IPS DF 6.9 (cell line): ENCODE measurements at regions not wholly inside any gene's neighbourhood (a gene's known extent, or its start where the extent isn't known, plus 50 kb on each side); places are given as distances from the start of the nearest gene placed in this dataset.

Source experiments
- DNase-seq: peaks from one replicate; pipeline ENCODE4 v3.0.0-alpha.2; 2013; ENCODE audit warnings: low read depth, low spot score
- H3K27ac ChIP-seq: one replicate; pipeline ENCODE4 v1.5.1; 2013; ENCODE audit warnings: low read length, control low read depth
- H3K27me3 ChIP-seq: 2 replicates; pipeline ENCODE4 v1.6.1; 2013; ENCODE audit warnings: mild to moderate bottlenecking, low read length; ENCODE audit not compliant: control insufficient read depth, insufficient read depth
- H3K36me3 ChIP-seq: 2 replicates; pipeline ENCODE4 v1.6.1; 2013; ENCODE audit warnings: low read length; ENCODE audit not compliant: control insufficient read depth, insufficient read depth
- H3K4me1 ChIP-seq: 2 replicates; pipeline ENCODE4 v1.6.1; 2013; ENCODE audit warnings: low read length; ENCODE audit not compliant: control insufficient read depth, insufficient read depth
- H3K4me3 ChIP-seq: 2 replicates; pipeline ENCODE4 v1.5.1; 2013; ENCODE audit warnings: mild to moderate bottlenecking, low read length
- H3K9me3 ChIP-seq: 2 replicates; pipeline ENCODE4 v1.6.1; 2013; ENCODE audit warnings: low read length, inconsistent platforms; ENCODE audit not compliant: control insufficient read depth, insufficient read depth
- WGBS: extraction: QIAGEN DNeasy Blood & Tissue Kit; methylation state at CpG from one replicate; pipeline ENCODE4 v1.1.7; 2013; ENCODE audit warnings: mixed read lengths, missing lambda C conversion rate; ENCODE audit not compliant: insufficient read length, insufficient coverage; 5-methylcytosine and 5-hydroxymethylcytosine counted together

DNA sequence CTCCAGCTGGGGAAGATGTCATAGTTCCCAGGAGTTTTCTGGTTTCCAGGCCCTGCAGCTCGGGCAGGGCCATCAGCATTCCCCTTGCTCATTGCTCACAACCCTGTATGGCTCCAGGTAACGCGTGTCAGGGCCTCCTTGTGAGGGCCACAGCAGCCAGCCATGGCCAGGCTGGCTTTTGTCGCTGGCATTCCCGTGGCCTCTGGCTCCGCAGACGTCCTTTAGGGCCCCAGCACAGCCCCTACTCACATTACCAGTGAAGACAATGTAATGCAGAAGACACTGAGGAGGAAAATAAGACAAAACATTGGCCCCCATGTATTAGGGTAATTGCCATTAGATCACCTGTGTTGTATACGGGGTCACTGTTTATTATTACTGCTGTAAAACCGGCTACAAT is 1799.0 kb downstream of the TP53TG3F start:
- no CpG with 5 or more reads among the region's 9 CpGs for WGBS
- Histone ChIP-seq H3K9me3 (peaks cover 2% of the 10 kb centered on the region; the same call in 1 of the 2 replicates), H3K4me1 (no peaks in the 10 kb centered on the region; the same call in 1 of the 2 replicates), H3K27ac (no peak overlapping the region), H3K4me3 (no peak overlapping the region), H3K27me3 (no peaks in the 10 kb centered on the region), H3K36me3 (no peaks in the 10 kb centered on the region)
- no peak for DNase-seq

- Histone ChIP-seq H3K9me3 (peaks cover 8% of the 10 kb centered on the region), H3K4me1 (no peaks in the 10 kb centered on the region), H3K27me3 (no peaks in the 10 kb centered on the region), H3K4me3 (no peak overlapping the region), H3K27ac (no peak overlapping the region), H3K36me3 (no peaks in the 10 kb centered on the region)
- DNase-seq, result no peak
- WGBS, result no CpG with 5 or more reads among the region's 3 CpGs
Observed at GRCh38 chr16:35295856-35296255, 1836.4 kb downstream of the TP53TG3F start.

GRCh38 chr16:35296962-35297653 is 1837.7 kb downstream of the TP53TG3F start:
- Histone ChIP-seq H3K27me3 (no peaks in the 10 kb centered on the region; the same call in 1 of the 2 replicates), H3K36me3 (no peaks in the 10 kb centered on the region), H3K9me3 (peaks cover 8% of the 10 kb centered on the region), H3K27ac (no peak overlapping the region), H3K4me3 (no peak overlapping the region), H3K4me1 (no peaks in the 10 kb centered on the region)
- DNase-seq, result no peak
- no CpG with 5 or more reads among the region's 2 CpGs for WGBS

GRCh38 chr16:35298460-35299243 is 1839.2 kb downstream of the TP53TG3F start:
- Histone ChIP-seq H3K4me3 (no peak overlapping the region), H3K36me3 (no peaks in the 10 kb centered on the region), H3K9me3 (peaks cover 11% of the 10 kb centered on the region), H3K4me1 (no peaks in the 10 kb centered on the region), H3K27me3 (no peaks in the 10 kb centered on the region; the same call in 1 of the 2 replicates), H3K27ac (no peak overlapping the region)
- DNase-seq, result no peak
- no CpG with 5 or more reads among the region's 2 CpGs for WGBS

GRCh38 chr16:35302859-35303258 is 1843.4 kb downstream of the TP53TG3F start:
- no peak for DNase-seq
- Histone ChIP-seq H3K27me3 (no peaks in the 10 kb centered on the region; the same call in 1 of the 2 replicates), H3K4me3 (no peak overlapping the region), H3K36me3 (no peaks in the 10 kb centered on the region), H3K9me3 (peaks cover 13% of the 10 kb centered on the region), H3K4me1 (no peaks in the 10 kb centered on the region), H3K27ac (no peak overlapping the region)
- no CpG with 5 or more reads among the region's 1 CpG for WGBS

GRCh38 chr16:35305476-35305875 is 1846.1 kb downstream of the TP53TG3F start:
- Histone ChIP-seq H3K27ac (no peak overlapping the region), H3K4me3 (no peak overlapping the region), H3K4me1 (no peaks in the 10 kb centered on the region), H3K36me3 (no peaks in the 10 kb centered on the region; the same call in 1 of the 2 replicates), H3K27me3 (no peaks in the 10 kb centered on the region; the same call in 1 of the 2 replicates), H3K9me3 (peaks cover 19% of the 10 kb centered on the region)
- no CpG with 5 or more reads among the region's 1 CpG for WGBS
- no peak for DNase-seq

DNA sequence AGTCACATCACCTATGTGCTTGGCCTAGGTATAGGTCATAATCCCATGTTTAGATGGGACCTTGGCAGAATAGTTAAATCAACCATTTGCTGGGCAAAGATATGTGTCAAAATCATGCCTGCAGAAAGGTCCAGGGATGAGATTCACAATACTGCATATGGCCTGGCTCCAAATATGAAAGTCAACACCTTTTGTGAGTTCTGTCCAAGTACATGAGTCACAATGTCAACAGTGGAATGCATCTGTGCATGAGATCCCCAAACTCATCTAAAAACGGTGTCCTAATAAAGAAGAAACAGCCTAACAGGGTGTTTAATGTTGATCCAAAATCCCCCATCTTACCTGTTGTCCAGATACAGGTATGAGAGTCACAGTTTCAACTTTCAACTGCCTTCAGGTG is 1847.5 kb downstream of the TP53TG3F start:
- H3K27ac ChIP-seq, result no peak overlapping the region
- WGBS, result no CpG with 5 or more reads among the region's 1 CpG
- no peaks in the 10 kb centered on the region; the same call in 1 of the 2 replicates for H3K27me3 ChIP-seq
- no peaks in the 10 kb centered on the region; the same call in 1 of the 2 replicates for H3K36me3 ChIP-seq
- H3K4me3 ChIP-seq, result no peak overlapping the region
- no peaks in the 10 kb centered on the region for H3K4me1 ChIP-seq
- DNase-seq, result no peak
- peaks cover 30% of the 10 kb centered on the region for H3K9me3 ChIP-seq

GRCh38 chr16:35308674-35309073 is 1849.3 kb downstream of the TP53TG3F start:
- H3K27me3 ChIP-seq, result no peaks in the 10 kb centered on the region

GRCh38 chr16:35310999-35311398 is 1851.6 kb downstream of the TP53TG3F start:
- DNase-seq, result no peak
- Histone ChIP-seq H3K4me1 (no peaks in the 10 kb centered on the region), H3K4me3 (no peak overlapping the region), H3K27ac (no peak overlapping the region), H3K27me3 (no peaks in the 10 kb centered on the region), H3K36me3 (no peaks in the 10 kb centered on the region; the same call in 1 of the 2 replicates), H3K9me3 (peaks cover 29% of the 10 kb centered on the region)
- WGBS, result no CpG with 5 or more reads among the region's 3 CpGs

More at GRCh38 chr16:35308674-35309073, 1849.3 kb downstream of the TP53TG3F start:
- Histone ChIP-seq H3K4me1 (no peaks in the 10 kb centered on the region), H3K9me3 (peaks cover 30% of the 10 kb centered on the region), H3K36me3 (no peaks in the 10 kb centered on the region; the same call in 1 of the 2 replicates), H3K4me3 (no peak overlapping the region), H3K27ac (no peak overlapping the region)
- no CpG with 5 or more reads among the region's 5 CpGs for WGBS
- DNase-seq, result no peak

DNA sequence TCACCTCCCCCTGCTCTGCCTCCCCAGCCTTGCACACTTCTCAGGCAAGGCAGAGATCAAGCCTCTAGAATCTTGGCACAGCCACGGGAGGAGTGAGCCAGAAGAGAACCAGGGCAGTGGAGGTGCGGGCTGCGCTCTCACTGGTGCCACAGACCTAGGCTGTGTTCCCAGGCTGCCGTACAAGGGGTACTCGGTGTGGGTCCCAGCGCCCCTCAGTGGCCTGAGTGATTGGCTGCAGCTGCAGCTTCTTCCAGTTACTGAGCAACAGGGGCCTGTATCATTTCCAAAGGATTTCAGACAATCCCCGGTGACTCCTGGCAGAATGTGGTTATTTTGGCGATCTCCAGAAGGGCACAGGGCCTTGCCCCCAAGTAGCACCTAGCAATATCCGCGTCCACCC is 1852.1 kb downstream of the TP53TG3F start:
- Histone ChIP-seq H3K27me3 (no peaks in the 10 kb centered on the region), H3K27ac (no peak overlapping the region), H3K4me3 (no peak overlapping the region), H3K36me3 (no peaks in the 10 kb centered on the region; the same call in 1 of the 2 replicates), H3K4me1 (no peaks in the 10 kb centered on the region), H3K9me3 (peaks cover 29% of the 10 kb centered on the region)
- DNase-seq, result no peak
- no CpG with 5 or more reads among the region's 10 CpGs for WGBS
